Fibroblast of mammary gland (primary cell): ENCODE measurements at regions not wholly inside any gene's neighbourhood (a gene's known extent, or its start where the extent isn't known, plus 50 kb on each side); places are given as distances from the start of the nearest gene placed in this dataset.

Source experiments
- DNase-seq: peaks from one replicate; pipeline ENCODE4 v3.0.0-alpha.2; 2010; ENCODE audit warnings: low read depth
- H3K4me3 ChIP-seq: 2 replicates; pipeline ENCODE4 v1.5.1; 2011; ENCODE audit warnings: low read depth, mild to moderate bottlenecking, low read length, moderate library complexity; ENCODE audit not compliant: control insufficient read depth
- TF ChIP-seq, protein P1 (sequence below): conservative IDR thresholded peaks from 2 replicates; pipeline ENCODE4 v1.5.1; 2011; ENCODE audit warnings: low read depth, low read length, inconsistent platforms; ENCODE audit not compliant: control insufficient read depth, insufficient read depth

GRCh38 chr12:93050748-93051081 is 121.6 kb upstream of the EEA1 start:
- no peak for DNase-seq
- H3K4me3 ChIP-seq = no peak overlapping the region
- TF ChIP-seq, protein P1, sequence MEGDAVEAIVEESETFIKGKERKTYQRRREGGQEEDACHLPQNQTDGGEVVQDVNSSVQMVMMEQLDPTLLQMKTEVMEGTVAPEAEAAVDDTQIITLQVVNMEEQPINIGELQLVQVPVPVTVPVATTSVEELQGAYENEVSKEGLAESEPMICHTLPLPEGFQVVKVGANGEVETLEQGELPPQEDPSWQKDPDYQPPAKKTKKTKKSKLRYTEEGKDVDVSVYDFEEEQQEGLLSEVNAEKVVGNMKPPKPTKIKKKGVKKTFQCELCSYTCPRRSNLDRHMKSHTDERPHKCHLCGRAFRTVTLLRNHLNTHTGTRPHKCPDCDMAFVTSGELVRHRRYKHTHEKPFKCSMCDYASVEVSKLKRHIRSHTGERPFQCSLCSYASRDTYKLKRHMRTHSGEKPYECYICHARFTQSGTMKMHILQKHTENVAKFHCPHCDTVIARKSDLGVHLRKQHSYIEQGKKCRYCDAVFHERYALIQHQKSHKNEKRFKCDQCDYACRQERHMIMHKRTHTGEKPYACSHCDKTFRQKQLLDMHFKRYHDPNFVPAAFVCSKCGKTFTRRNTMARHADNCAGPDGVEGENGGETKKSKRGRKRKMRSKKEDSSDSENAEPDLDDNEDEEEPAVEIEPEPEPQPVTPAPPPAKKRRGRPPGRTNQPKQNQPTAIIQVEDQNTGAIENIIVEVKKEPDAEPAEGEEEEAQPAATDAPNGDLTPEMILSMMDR = no peak

DNA sequence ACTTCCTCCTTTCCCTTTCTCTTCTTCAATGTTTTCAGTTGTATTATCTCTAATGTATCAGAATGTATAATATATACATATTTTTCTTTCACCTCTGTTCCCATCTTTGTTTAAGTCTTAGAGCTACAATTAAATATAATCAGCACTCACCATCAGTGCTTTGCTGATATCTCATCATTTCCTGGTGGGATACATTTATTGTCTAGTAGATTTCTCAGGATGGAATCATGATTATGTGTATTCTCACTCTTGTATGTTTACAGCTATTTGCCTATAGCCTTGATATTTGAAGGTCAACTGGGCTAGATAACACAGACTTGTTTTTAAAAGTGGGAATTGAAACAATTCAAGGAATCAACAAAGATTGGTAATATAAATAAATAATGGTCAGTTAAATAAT is 124.9 kb upstream of the EEA1 start:
- no peak for DNase-seq
- TF ChIP-seq, protein P1 = no peak
- no peak overlapping the region for H3K4me3 ChIP-seq

DNA sequence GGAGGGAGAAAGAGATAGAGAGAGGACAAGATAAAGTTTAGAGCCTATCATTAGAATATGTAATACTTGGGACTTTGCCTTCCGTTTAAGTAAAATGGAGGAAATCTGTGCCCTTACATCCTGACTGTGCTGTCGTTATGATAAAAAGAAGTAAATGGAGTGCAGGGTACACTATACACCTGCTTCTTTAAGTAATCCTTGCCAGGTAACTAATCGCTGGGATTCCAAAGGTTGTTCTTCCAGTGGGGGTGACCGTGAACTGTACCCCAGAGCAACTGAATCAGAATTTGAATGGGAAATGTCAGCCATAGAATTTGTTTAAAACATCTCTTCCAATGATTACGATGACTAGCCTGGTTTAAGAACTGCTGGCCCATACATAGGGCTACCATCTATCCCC is 126.1 kb upstream of the EEA1 start:
- TF ChIP-seq, protein P1 = no peak
- no peak overlapping the region for H3K4me3 ChIP-seq
- DNase-seq = no peak

- TF ChIP-seq, protein P1 = no peak
- DNase-seq = no peak
- no peak overlapping the region for H3K4me3 ChIP-seq
Observed at GRCh38 chr12:93056971-93057535, 128.0 kb upstream of the EEA1 start.

DNA sequence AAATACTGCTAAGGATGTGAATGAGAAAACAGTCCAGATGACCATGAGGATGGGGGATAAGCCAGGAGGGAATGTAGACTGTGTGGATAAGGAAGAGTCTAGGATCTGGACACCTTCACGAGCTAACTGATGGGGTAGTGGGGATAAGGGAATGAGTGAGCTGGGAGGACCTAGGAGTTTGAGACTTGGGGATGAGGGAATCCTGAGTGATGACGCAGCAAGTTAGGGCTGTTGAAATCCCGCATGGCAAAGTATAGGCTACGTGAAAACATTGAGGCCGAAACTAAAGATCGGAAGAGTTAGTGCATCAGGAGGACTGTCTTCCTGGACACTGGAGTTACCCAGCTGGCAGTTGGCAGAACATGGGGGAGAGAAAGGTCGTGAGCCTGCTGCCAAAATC is 129.2 kb upstream of the EEA1 start:
- H3K4me3 ChIP-seq = no peak overlapping the region
- no peak for DNase-seq
- TF ChIP-seq, protein P1 = no peak

GRCh38 chr12:93059288-93059687 is 130.2 kb upstream of the EEA1 start:
- TF ChIP-seq, protein P1 = no peak
- DNase-seq = no peak
- H3K4me3 ChIP-seq = no peak overlapping the region
